Activated CD4-positive, alpha-beta T cell treated with anti-CD3 and anti-CD28 coated beads, Interleukin-2, Interleukin-6, amounts not matched to agents 100 ng/mL and 50 ng/mL, durations not matched to agents 16 hours and 8 hours (primary cell): ENCODE measurements at regions not wholly inside any gene's neighbourhood (a gene's known extent, or its start where the extent isn't known, plus 50 kb on each side); places are given as distances from the start of the nearest gene placed in this dataset.

Experiments used
- DNase-seq: peaks from one replicate; pipeline ENCODE4 v3.0.0-alpha.2; 2020

DNA sequence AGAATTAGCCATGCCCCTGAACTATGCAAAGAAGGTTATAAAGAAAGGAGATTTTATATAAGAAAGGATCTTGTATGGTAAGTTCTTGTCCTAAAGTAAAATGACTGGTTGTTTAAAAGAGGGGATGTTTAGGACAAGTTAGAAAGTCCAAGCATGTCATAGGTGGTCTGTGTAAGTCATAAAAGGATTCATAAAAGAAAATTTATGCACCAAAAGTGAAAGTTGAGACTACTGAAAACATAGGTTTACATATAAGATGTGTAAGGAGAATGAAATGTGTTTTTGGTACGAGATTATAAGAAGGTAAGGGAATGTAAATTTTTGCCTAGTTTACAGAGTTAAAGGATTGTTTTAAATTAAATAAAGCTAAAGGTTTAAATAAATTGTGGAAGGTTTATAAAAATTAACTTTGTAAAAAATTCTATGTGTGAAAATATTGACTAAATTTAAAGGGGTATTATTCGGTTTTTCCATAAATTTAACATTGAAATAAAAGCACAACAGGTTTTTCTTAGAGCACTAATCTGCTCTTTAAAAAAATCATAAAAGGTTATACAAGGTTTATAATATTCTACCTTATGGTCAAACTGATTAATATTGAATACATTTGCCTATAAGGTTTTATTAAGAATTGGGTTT, 93.6 kb upstream of the UST start:
- DNase-seq: no peak

DNA sequence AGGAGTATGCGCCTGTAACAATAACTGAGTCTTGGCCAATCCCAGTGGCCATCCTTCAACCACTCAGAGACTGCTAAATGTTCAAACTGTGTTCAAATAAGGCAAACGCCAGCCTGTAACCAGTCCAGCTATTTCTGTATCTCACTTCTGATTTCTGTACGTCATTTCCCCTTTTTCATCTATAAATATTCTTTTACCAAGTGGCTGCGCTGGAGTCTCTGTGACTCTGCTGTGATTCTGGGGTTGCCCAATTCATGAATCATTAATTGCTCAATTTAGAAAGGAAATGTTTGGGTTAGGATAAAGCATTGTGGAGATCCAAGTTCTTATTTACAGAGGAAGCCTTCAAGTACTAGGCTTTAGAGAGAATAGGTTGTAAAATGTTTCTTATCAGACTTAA, 89.8 kb upstream of the UST start:
- no peak for DNase-seq

DNA sequence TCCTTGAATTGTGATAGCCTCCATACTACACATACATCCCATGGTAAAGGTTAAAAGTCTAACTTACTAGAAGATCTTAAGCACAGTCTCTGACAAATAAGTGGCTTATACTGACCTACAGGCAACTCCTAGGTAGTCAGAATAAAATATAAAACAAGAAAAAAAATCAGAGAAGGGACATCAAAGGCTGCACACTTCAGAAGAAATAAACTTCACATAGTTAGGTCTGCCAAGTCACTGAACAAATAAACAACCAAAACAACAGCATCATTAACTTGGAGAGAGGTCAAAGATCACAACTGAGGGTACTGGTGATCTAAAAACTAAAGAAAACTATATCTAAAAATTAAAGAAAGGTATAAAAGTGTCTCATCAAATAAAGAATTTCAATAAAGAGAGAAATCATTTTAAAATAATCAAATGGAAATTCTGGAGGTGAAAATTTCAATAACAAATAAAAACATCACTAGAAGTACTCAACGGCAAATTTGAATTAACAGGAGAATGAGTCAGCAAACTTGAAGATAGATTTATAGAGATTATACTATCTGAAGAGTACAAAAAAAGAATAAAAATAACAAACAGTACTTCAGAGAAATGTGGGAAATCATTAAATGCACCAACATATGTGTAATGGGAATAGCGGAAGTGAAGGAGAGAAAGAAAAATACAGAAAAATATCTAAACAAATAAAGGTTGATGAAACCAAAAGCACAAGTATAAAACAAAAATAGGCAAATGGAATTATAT, 88.0 kb upstream of the UST start:
- DNase-seq: no peak

DNA sequence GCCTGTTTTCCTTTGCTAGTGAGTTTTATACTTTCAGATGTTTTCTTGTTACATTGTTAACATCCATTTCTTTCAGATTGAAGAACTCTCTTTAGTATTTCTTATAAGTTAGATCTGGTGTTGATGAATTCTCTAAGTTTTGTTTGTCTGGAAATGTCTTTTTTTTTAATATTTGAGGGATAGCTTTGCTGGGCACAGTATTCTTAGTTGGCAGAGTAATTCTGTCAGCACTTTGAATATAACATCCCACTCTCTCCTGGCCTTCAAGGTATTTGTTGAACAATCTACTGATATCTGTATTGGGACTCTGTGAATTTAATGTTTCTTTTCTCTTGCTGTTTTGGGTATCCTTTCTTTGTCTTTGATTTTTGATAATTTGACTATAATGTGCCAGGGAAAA, 79.4 kb upstream of the UST start:
- no peak for DNase-seq

DNA sequence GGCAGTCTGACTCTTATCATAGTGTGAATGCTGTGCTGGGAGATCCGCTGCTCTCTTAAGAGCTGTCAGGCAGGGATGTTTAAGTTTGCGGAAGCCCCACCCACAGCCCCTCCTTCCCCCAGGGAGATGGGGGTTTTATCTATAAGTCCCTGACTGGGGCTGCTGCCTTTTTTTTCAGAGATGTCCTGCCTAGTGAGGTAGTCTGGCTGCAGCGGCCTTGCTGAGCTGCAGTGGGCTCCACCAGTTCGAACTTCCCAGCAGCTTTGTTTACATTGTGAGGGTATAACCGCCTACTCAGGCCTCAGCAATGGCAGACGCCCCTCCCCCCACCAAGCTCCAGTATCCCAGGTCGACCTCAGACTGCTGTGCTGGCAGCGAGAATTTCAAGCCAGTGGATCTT, 75.7 kb upstream of the UST start:
- no peak for DNase-seq

DNA sequence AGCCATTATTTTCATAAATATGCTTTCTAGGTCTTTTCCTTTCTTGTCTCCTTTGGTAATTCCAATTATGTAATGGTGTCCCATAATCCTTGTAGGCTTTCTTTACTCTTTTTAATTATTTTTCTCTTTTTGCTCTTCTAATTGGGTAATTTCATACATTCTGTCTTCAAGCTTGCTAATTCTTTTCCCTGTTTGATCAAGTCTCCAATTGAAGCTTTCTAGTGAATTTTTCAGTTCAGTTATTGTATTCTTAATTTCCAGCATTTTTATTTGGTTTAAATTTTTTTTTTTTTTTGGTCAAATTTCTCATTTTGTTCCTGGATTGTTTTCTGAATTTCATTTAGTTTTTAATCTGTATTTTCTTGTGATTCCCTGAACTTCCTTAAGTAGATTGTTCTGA, 74.9 kb upstream of the UST start:
- no peak for DNase-seq

DNA sequence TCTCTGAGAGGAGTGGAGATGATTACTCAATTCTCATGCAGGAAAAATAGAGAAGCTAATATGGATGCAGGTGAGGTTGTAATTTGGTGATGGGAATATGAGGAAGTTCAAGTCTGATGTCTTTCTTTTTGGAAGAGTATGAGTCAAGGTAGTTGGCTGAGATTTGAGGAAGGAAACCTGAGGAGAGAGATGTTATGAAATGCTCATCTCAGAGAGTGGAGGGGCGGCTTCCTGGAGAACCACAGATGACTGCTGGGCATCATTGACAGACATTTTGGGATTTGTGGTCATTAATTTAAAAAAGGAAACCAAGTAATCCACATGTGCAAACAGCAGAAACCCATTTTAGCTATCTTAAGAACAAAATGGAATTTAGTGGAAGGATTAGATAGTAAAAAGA, 72.5 kb upstream of the UST start:
- DNase-seq: no peak

DNA sequence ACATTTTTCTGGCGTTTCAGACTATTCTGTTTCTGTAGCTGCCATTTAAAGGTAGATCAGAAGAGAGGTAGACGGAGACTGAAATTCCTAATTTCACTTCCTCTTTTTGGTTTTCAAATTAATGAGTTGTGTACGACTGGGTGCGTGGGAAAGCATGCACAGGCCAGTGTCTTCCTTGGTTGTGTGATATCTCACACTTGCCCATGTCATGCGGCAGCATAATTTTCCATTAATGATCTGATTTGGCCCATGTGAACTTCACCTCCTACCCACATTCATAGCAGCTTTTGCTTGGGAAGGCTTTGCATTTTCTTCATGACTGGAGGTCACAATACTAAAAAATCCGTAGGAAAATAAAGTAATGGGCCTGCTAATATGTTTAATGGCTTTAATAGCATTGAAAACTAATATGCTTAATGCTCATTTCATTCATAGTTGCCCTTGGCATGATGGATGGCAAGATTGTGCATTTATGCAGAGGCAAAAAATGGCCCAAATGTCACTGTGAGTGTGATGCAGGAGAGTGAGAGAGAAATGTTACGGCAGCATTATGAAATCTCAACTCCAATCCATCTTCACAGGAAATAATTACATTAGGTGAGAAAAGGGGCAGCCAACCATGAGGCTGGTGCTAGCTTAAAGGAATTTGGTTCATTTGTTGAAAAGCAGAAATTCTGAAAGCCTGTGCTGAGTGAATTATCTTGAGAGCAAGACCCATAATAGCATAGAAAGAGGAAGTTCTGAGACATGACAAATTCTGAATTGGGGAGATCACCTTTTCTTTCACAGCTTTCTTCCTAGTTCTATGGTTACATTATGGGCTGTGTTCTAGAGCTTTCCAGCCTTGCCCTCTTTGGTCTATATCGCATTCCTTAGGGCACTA, 69.0 kb upstream of the UST start:
- DNase-seq: no peak

DNA sequence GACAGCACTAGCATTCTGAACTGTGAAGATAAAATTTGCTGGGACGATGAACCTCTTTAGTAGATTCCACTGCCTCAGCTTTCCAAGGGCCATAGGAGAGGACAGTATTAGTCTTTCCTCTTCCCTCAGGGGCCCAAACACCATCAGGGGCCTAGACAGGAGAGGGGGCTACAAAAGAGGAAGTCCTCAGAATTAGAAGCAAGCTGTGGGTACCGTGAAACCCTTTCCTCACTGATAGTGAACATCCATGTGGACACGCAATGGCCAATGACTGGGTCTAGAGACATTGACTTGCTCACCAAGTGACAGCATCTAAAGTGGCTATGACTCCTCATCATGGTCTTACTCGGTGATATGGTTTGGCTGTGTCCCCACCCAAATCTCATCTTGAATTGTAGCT, 68.1 kb upstream of the UST start:
- no peak for DNase-seq

DNA sequence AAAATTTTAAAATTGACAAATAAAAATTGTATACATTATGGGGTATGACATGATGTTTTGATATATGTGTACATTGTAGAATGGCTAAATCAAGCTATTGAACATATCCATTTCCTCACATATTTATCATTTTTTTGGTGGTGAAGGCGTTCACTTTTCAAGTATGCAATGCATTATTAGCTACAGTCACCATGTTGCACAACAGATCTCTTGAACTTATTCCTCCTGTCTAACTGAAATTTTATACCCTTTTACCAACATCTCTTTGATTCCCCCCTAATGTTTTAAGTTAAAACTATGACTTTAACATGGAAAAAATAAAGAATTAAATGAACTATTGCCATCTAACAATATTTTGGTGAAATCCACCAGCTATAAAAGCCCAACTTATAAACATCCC, 65.2 kb upstream of the UST start:
- DNase-seq: no peak

DNA sequence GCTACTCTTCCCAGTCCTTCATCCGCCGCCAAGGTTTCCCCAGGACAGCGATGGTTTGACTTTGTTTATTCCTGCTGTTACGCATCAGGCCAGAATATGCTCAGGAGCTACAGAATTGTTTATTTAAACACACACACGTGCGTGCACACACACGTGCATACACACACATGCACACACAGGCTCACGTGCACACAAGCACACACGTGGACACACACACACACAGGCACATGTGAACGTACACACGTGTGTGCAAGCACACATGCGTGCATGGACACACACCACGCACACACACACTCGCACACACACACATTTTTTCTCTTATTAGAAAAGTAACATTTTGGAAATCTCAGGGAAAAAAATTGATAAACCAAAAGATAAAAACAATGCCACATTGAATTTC, 64.6 kb upstream of the UST start:
- no peak for DNase-seq

DNA sequence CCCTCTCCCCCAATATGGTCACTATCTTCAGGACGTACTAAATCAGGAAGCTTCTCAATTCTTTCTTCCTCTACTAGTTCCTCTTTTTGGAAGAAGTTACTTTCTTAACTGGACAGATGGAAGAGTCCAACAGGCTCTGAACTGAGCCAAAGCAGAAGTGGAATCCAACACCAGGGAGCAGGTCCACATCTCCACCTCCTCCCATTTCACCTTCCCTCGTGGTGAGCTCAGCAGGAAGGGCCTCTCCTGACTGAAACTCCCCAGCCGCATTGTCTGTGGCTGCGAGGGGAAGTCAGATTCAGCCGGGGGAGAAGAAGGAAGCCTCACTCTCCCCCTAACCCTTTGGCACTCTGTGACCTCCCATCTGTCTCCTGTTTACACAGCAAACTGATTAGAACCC, 63.8 kb upstream of the UST start:
- no peak for DNase-seq

DNA sequence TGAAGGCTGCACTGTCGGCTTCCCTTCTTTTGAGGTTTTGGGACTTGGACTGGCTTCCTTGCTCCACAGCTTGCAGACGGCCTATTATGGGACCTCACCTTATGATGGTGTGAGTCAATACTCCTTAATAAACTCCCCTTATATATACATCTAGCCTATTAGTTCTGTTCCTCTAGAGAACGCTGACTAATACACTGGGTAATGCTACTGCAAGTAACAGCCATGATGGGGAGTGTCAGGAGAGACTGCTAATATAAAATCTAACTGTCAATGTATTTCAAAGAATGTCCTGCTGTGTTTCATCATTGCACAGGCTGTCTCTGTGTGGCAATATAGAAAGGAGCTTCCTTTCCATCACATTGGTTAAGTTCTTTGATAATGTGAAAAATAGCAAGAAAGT, 57.7 kb upstream of the UST start:
- DNase-seq: no peak

DNA sequence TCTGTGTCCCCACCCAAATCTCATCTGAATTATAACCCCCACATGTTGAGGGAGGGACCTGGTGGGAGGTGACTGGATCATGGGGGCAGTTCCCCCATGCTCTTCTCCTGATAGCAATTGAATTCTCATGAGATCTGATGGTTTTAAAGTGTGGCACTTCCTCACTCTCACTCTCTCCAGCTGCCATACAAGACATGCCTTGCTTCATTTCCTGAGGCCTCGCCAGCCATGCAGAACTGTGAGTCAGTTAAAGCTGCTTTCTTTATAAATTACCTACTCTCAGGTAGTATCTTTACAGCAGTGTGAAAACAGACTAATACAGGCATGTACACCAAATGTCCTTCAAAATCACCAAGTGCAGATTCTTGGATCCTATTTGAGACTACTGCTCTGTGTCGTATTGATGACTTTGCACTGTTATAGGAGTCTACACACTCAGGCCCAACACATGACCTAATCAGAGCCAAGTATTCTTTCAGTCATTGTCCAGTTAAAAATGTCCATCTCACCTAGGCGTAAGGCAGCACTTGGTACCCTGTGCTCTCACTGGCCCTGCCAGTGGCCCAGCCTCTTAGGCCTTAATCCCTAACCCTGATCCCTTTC, 52.8 kb upstream of the UST start:
- no peak for DNase-seq
